BLaER1 treated with 17β-estradiol and CSF1 and Interleukin-3, amounts not matched to agents 10 nM and 100 nM (cell line): ENCODE measurements at regions not wholly inside any gene's neighbourhood (a gene's known extent, or its start where the extent isn't known, plus 50 kb on each side); places are given as distances from the start of the nearest gene placed in this dataset.

Source experiments
- H3K27ac ChIP-seq, 11 experiments: shearing (Covaris generic); formaldehyde crosslinking; 2 replicates each; pipeline ENCODE4 v1.8.1; 2022
- H3K27me3 ChIP-seq, 11 experiments: shearing (Covaris generic); formaldehyde crosslinking; 2 replicates each; pipeline ENCODE4 v1.8.1; 2022
- H3K36me3 ChIP-seq, 11 experiments: shearing (Covaris generic); formaldehyde crosslinking; 2 replicates each; pipeline ENCODE4 v1.8.1; 2022
- H3K4me1 ChIP-seq, 10 experiments: shearing (Covaris generic); formaldehyde crosslinking; 2 replicates each; pipeline ENCODE4 v1.8.1; 2022
- H3K4me2 ChIP-seq, 11 experiments: shearing (Covaris generic); formaldehyde crosslinking; 2 replicates each; pipeline ENCODE4 v1.8.1; 2022
- H3K4me3 ChIP-seq, 10 experiments: shearing (Covaris generic); formaldehyde crosslinking; 2 replicates each; pipeline ENCODE4 v1.8.1; 2022
- H3K9ac ChIP-seq, 11 experiments: shearing (Covaris generic); formaldehyde crosslinking; 2 replicates each; pipeline ENCODE4 v1.8.1; 2022
- H3K9me3 ChIP-seq, 11 experiments: shearing (Covaris generic); formaldehyde crosslinking; replicated peaks in 1 of 11; 2 replicates each; pipeline ENCODE4 v1.8.1; 2022
- H4K20me1 ChIP-seq, 11 experiments: shearing (Covaris generic); formaldehyde crosslinking; 2 replicates each; pipeline ENCODE4 v1.8.1; 2022
- Cebpa-rat ChIP-seq, 11 experiments: shearing (Covaris generic); IDR thresholded peaks; 2 replicates each; pipeline ENCODE4 v1.8.1; 2022

- H3K9ac ChIP-seq = no peak overlapping the region
- no peak overlapping the region for H3K4me3 ChIP-seq
- no peak for TF ChIP-seq Cebpa-rat (IDR thresholded peaks at IDR 0.05)
- no peaks in the 10 kb centered on the region for H3K4me1 ChIP-seq
- H3K36me3 ChIP-seq = no peaks in the 10 kb centered on the region
- no peaks in the 10 kb centered on the region for H3K27me3 ChIP-seq
- H3K9me3 ChIP-seq = peaks cover 10 to 17% (median 14%) of the 10 kb centered on the region in 11 experiments; a peak in 21 of 22 replicates
- H3K4me2 ChIP-seq = no peak overlapping the region
- H3K27ac ChIP-seq = no peak overlapping the region
- H4K20me1 ChIP-seq = no peaks in the 10 kb centered on the region
Observed at GRCh38 chr6:63066055-63066704, 145.1 kb upstream of the FKBP1C start.

DNA sequence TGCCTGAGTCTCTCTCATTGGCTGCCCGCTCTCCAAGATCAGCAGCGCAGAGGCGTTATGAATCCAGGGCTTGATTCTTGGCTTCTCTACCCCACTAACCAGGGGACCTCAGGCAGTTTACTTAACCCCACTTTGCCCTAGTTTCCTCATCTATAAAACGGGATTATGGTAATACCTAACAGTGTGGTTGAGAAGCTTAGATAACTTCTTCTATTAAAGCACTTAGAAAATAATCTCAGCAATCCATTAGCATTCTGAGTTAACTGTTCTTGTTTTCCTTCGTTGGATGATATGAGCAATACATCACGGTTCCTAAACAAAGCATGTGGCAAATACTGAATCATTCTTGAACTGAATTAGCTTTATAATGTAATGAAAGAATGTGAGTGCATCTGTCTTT, 116.3 kb upstream of the FKBP1C start:
- Histone ChIP-seq H3K9me3 (no peaks in the 10 kb centered on the region), H3K4me1 (peaks cover 0 to 17% (median 7%) of the 10 kb centered on the region in 10 experiments; a peak in 12 of 20 replicates), H3K4me2 (no peak overlapping the region), H3K27me3 (no peaks in the 10 kb centered on the region), H4K20me1 (no peaks in the 10 kb centered on the region), H3K36me3 (no peaks in the 10 kb centered on the region), H3K27ac (no peak overlapping the region), H3K4me3 (no peak overlapping the region), H3K9ac (no peak overlapping the region)
- no peak for TF ChIP-seq Cebpa-rat (IDR thresholded peaks at IDR 0.05)

DNA sequence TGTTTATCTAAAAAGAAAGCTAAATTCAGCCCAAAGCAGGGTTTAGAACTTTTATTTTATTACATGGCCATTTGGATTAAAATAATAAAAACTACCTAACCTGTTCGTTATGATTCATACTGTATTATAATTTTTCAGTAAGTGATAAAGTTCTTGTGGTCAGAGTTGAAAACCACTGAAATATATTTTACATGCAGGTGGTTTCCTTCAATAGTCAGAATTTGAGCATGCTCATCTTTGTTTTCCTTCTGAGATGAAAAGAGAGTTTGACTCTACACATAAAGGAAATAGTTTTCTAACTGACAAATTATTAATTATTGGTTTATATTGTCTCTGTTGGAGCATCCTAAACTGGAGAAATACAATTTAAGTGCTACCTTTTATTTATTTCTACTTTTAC, 114.0 kb upstream of the FKBP1C start:
- Histone ChIP-seq H3K27me3 (no peaks in the 10 kb centered on the region), H3K4me1 (peaks cover 0 to 17% (median 7%) of the 10 kb centered on the region in 10 experiments; a peak in 12 of 20 replicates), H3K9me3 (no peaks in the 10 kb centered on the region), H3K27ac (no peak overlapping the region), H3K36me3 (no peaks in the 10 kb centered on the region), H3K9ac (no peak overlapping the region), H4K20me1 (no peaks in the 10 kb centered on the region), H3K4me2 (no peak overlapping the region), H3K4me3 (no peak overlapping the region)
- no peak for TF ChIP-seq Cebpa-rat (IDR thresholded peaks at IDR 0.05)

DNA sequence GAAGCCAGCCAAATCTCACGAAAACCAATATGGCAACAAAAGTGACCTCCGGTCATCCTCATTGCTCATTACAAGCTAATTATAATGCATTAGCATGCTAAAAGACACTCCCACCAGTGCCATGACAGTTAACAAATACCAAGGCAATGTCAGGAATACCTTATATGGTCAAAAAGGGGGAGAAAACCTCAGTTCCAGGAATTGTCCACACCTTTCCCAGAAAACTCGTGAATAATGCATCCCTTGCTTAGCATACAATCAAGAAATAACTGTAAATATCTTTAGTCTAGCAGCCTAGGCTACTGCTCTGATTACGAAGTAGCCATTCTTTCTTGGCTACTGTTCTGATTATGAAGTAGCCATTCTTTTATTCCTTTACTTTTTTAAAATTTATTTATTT, 112.5 kb upstream of the FKBP1C start:
- H3K27ac ChIP-seq = no peak overlapping the region
- TF ChIP-seq Cebpa-rat (IDR thresholded peaks at IDR 0.05) = no peak
- no peaks in the 10 kb centered on the region for H3K9me3 ChIP-seq
- H3K4me1 ChIP-seq = peaks cover 0 to 17% (median 7%) of the 10 kb centered on the region in 10 experiments; a peak in 12 of 20 replicates
- H3K27me3 ChIP-seq = no peaks in the 10 kb centered on the region
- H4K20me1 ChIP-seq = no peaks in the 10 kb centered on the region
- H3K9ac ChIP-seq = no peak overlapping the region
- no peak overlapping the region for H3K4me2 ChIP-seq
- no peaks in the 10 kb centered on the region for H3K36me3 ChIP-seq
- H3K4me3 ChIP-seq = no peak overlapping the region

DNA sequence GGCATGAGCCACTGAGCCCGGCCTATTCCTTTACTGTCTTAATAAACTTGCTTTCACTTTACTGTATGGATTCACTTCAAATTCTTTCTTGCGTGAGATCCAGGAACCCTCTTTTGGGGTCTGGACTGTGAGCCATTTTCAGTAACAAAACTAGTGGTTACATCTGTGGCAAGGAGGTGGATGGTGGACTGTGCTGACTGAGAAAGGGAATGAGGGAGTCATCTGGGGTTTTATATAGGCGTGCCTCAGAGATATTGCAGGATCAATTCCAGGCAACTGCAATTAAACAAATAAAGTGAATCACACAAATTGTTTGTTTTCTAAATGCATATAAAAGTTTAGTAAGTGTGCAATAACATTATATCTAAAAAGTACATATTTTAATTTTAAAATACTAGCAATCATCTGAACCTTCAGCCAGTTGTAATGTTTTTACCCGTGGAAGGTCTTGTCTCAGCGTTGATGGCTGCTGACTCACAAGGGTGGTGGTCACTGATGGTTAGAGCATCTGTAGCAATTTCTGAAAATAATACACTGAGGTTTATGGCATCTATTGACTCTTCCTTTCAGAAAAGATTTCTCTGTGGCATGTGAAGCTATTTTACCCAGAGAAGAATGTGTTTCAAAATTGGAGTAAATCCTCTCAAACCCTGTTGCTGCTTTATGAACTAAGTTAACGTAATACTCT, 111.4 kb upstream of the FKBP1C start:
- no peaks in the 10 kb centered on the region for H3K9me3 ChIP-seq
- no peak overlapping the region for H3K4me3 ChIP-seq
- no peak overlapping the region for H3K4me2 ChIP-seq
- no peak overlapping the region for H3K27ac ChIP-seq
- no peaks in the 10 kb centered on the region for H3K27me3 ChIP-seq
- no peak overlapping the region for H3K9ac ChIP-seq
- no peaks in the 10 kb centered on the region for H3K36me3 ChIP-seq
- H4K20me1 ChIP-seq = no peaks in the 10 kb centered on the region
- H3K4me1 ChIP-seq = peaks cover 0 to 17% (median 7%) of the 10 kb centered on the region in 10 experiments; a peak in 12 of 20 replicates
- no peak for TF ChIP-seq Cebpa-rat (IDR thresholded peaks at IDR 0.05)

DNA sequence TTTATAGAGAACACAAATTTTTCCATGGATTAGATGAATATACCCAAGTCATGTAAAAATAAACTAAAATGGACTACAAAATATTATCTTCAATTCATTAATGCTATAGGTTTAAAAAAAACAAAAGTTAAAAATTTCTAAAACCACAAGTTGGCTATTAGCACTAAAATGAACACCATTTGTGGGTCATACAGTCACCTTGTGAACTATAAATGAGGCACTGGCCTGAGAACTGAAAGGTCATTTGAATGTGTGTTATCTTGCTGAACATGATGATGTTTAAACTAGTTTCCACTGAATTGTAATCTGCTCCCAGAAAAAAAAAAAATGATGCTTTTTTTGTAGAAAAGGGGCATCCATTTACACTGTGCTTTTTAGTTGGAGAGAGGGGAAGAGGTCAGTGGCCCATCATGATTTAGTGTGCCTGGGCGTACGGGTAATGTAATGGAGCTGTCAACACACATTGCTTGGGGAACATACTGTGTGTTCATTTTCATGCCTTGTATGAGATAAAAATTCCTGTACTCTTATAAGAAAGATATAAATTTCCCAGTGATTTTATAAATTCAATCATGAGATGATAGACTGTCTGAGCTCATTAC, 96.6 kb upstream of the FKBP1C start:
- no peak overlapping the region for H3K4me2 ChIP-seq
- no peaks in the 10 kb centered on the region for H3K4me1 ChIP-seq
- H3K4me3 ChIP-seq = no peak overlapping the region
- no peak overlapping the region for H3K9ac ChIP-seq
- TF ChIP-seq Cebpa-rat (IDR thresholded peaks at IDR 0.05) = no peak
- no peaks in the 10 kb centered on the region for H3K36me3 ChIP-seq
- H3K9me3 ChIP-seq = peaks cover 0 to 6% (median 0%) of the 10 kb centered on the region in 11 experiments; a peak in 2 of 22 replicates
- H4K20me1 ChIP-seq = no peaks in the 10 kb centered on the region
- no peaks in the 10 kb centered on the region for H3K27me3 ChIP-seq
- no peak overlapping the region for H3K27ac ChIP-seq

- Histone ChIP-seq H3K27me3 (no peaks in the 10 kb centered on the region), H3K9ac (no peak overlapping the region), H3K4me1 (no peaks in the 10 kb centered on the region), H3K4me3 (no peak overlapping the region), H3K27ac (no peak overlapping the region), H3K36me3 (no peaks in the 10 kb centered on the region), H3K4me2 (no peak overlapping the region), H3K9me3 (0 out of 22 replicates have a peak, but pooled peaks cover 0 to 3% (median 0%) of the 10 kb centered on the region in 11 experiments), H4K20me1 (no peaks in the 10 kb centered on the region)
- TF ChIP-seq Cebpa-rat (IDR thresholded peaks at IDR 0.05) = no peak
Observed at GRCh38 chr6:63121166-63121565, 90.1 kb upstream of the FKBP1C start.

DNA sequence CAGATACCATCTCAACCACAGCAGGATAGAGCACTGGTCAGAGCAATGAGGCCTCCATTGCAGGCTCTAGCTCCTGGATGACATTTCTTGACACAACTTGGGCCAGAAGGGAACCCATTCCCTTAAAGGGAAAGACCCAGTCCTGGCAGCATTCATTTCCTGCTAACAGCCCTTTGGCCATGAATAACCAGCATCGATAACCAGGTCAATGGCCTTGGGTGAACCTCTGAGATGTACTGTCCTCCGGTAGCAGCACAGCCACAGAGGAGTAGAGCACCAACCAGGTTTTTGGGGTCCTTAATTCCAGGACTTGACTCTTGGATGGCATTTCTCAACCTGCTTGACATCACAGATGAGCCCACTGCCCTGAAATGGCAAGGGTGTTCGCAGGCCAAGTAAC, 71.2 kb upstream of the FKBP1C start:
- Histone ChIP-seq H3K27me3 (no peaks in the 10 kb centered on the region), H3K9me3 (peaks cover 0 to 14% (median 3%) of the 10 kb centered on the region in 11 experiments; a peak in 2 of 22 replicates), H3K4me3 (no peak overlapping the region), H3K4me2 (no peak overlapping the region), H3K9ac (no peak overlapping the region), H4K20me1 (no peaks in the 10 kb centered on the region), H3K4me1 (no peaks in the 10 kb centered on the region), H3K36me3 (no peaks in the 10 kb centered on the region), H3K27ac (no peak overlapping the region)
- TF ChIP-seq Cebpa-rat (IDR thresholded peaks at IDR 0.05) = no peak

- no peak overlapping the region for H3K27ac ChIP-seq
Observed at GRCh38 chr6:63140692-63141318, 70.5 kb upstream of the FKBP1C start.

More at GRCh38 chr6:63140692-63141318, 70.5 kb upstream of the FKBP1C start:
- no peaks in the 10 kb centered on the region for H3K36me3 ChIP-seq
- H3K9me3 ChIP-seq = peaks cover 0 to 14% (median 3%) of the 10 kb centered on the region in 11 experiments; a peak in 2 of 22 replicates
- H3K4me1 ChIP-seq = no peaks in the 10 kb centered on the region
- no peaks in the 10 kb centered on the region for H4K20me1 ChIP-seq
- no peak overlapping the region for H3K9ac ChIP-seq
- no peaks in the 10 kb centered on the region for H3K27me3 ChIP-seq
- no peak overlapping the region for H3K4me2 ChIP-seq
- no peak overlapping the region for H3K4me3 ChIP-seq
- no peak for TF ChIP-seq Cebpa-rat (IDR thresholded peaks at IDR 0.05)
